IMR-90 (cell line): ENCODE measurements at regions not wholly inside any gene's neighbourhood (a gene's known extent, or its start where the extent isn't known, plus 50 kb on each side); places are given as distances from the start of the nearest gene placed in this dataset.

Experiments
- ATAC-seq: fragments of 200-7000 bp; cut with Tn5 transposase; 2 replicates; pipeline ENCODE4 v1.9.1; 2020; ENCODE audit warnings: low read depth, mild to moderate bottlenecking, moderate library complexity
- BruUV-seq: library from RNA; stranded (reverse); fragments of 400-500 nt; replicated peaks from 2 replicates; lab custom pipeline; 2021; lab: Mats Ljungman, UMichigan
- CTCF ChIA-PET: fragments of 300-600 bp; formaldehyde crosslinking; extraction: SDS; loops from one replicate; lab custom pipeline; 2021; ENCODE audit warnings: antibody characterized with exemption; lab: Yijun Ruan, JAX
- POLR2A ChIA-PET: fragments of 300-600 bp; sonication (Branson Sonifier 250); formaldehyde crosslinking; loops from one replicate; lab custom pipeline; 2022; ENCODE audit warnings: antibody characterized with exemption; ENCODE audit not compliant: unreplicated experiment; lab: Charles Lee
- DNase-seq: peaks from one replicate; pipeline ENCODE4 v3.0.0; 2013
- H2AFZ ChIP-seq: replicated peaks from 2 replicates; pipeline ENCODE3; 2013; ENCODE audit warnings: low read length, mild to moderate bottlenecking; ENCODE audit not compliant: poor library complexity
- H2AK5ac ChIP-seq: 2 replicates; pipeline ENCODE4 v1.6.1; 2013; ENCODE audit warnings: low read depth, low read length, inconsistent platforms
- H2AK9ac ChIP-seq: replicated peaks from 2 replicates; pipeline ENCODE3; 2013; ENCODE audit warnings: mild to moderate bottlenecking, low read depth, low read length, moderate library complexity; ENCODE audit not compliant: poor library complexity
- H2BK120ac ChIP-seq: 2 replicates; pipeline ENCODE4 v1.6.1; 2013; ENCODE audit warnings: low read depth, low read length, inconsistent platforms
- H2BK15ac ChIP-seq: 3 replicates; pipeline ENCODE4 v1.6.1; 2013; ENCODE audit warnings: low read depth, low read length, inconsistent platforms
- H2BK20ac ChIP-seq: 2 replicates; pipeline ENCODE4 v1.6.1; 2013; ENCODE audit warnings: low read depth, mild to moderate bottlenecking, inconsistent platforms, low read length, moderate library complexity
- H2BK5ac ChIP-seq: 2 replicates; pipeline ENCODE4 v1.6.1; 2013; ENCODE audit warnings: mild to moderate bottlenecking, low read depth, low read length, inconsistent platforms; ENCODE audit not compliant: poor library complexity, severe bottlenecking
- H3K14ac ChIP-seq: replicated peaks from 2 replicates; pipeline ENCODE4 v1.6.1; 2013; ENCODE audit warnings: low read depth, low read length, inconsistent platforms
- H3K18ac ChIP-seq: 2 replicates; pipeline ENCODE4 v1.6.1; 2013; ENCODE audit warnings: low read depth, low read length, control low read depth
- H3K23ac ChIP-seq: 2 replicates; pipeline ENCODE4 v1.6.1; 2013; ENCODE audit warnings: low read depth, low read length, inconsistent platforms
- H3K27ac ChIP-seq: 2 replicates; pipeline ENCODE4 v1.5.1; 2013; ENCODE audit warnings: mild to moderate bottlenecking, control low read depth, low read length; ENCODE audit not compliant: insufficient read depth
- H3K27me3 ChIP-seq: 2 replicates; pipeline ENCODE4 v1.6.1; 2013; ENCODE audit warnings: low read length; ENCODE audit not compliant: control insufficient read depth, insufficient read depth
- H3K36me3 ChIP-seq: 2 replicates; pipeline ENCODE4 v1.6.1; 2013; ENCODE audit warnings: low read length, mixed read lengths; ENCODE audit not compliant: control insufficient read depth, insufficient read depth
- H3K4ac ChIP-seq: 2 replicates; pipeline ENCODE4 v1.6.1; 2013; ENCODE audit warnings: low read depth, low read length, inconsistent platforms
- H3K4me1 ChIP-seq: 2 replicates; pipeline ENCODE4 v1.6.1; 2013; ENCODE audit warnings: low read length, mixed read lengths; ENCODE audit not compliant: control insufficient read depth, insufficient read depth
- H3K4me2 ChIP-seq: 2 replicates; pipeline ENCODE4 v1.6.1; 2013; ENCODE audit warnings: low read depth, mild to moderate bottlenecking, control low read depth, low read length, moderate library complexity
- H3K4me3 ChIP-seq: 2 replicates; pipeline ENCODE4 v1.5.1; 2013; ENCODE audit warnings: low read depth, mild to moderate bottlenecking, control low read depth, low read length, moderate library complexity; ENCODE audit not compliant: insufficient read depth
- H3K56ac ChIP-seq: 2 replicates; pipeline ENCODE4 v1.6.1; 2013; ENCODE audit warnings: low read length, inconsistent platforms; ENCODE audit not compliant: insufficient read depth; ENCODE audit errors: extremely low read depth
- H3K79me1 ChIP-seq, 2 experiments: 2 replicates each; pipeline ENCODE4 v1.6.1; 2013; ENCODE audit warnings: low read length in 2 of 2, inconsistent platforms in 1 of 2, low read depth in 1 of 2
- H3K9ac ChIP-seq: 2 replicates; pipeline ENCODE4 v1.6.1; 2013; ENCODE audit warnings: low read depth, low read length, control low read depth
- H3K9me1 ChIP-seq: 2 replicates; pipeline ENCODE4 v1.6.1; 2013; ENCODE audit warnings: low read length, inconsistent platforms; ENCODE audit not compliant: insufficient read depth
- H3K9me3 ChIP-seq: 2 replicates; pipeline ENCODE4 v1.6.1; 2013; ENCODE audit warnings: low read length; ENCODE audit not compliant: control insufficient read depth, insufficient read depth
- H4K20me1 ChIP-seq: 2 replicates; pipeline ENCODE4 v1.6.1; 2013; ENCODE audit warnings: low read length, inconsistent platforms; ENCODE audit not compliant: insufficient read depth
- H4K5ac ChIP-seq: 2 replicates; pipeline ENCODE4 v1.6.1; 2013; ENCODE audit warnings: mild to moderate bottlenecking, low read depth, low read length, control low read depth
- H4K8ac ChIP-seq, 2 experiments: 2 replicates each; pipeline ENCODE4 v1.6.1; 2013; ENCODE audit warnings: low read depth in 2 of 2, low read length in 2 of 2, control low read depth in 1 of 2, inconsistent platforms in 1 of 2
- H4K91ac ChIP-seq: 2 replicates; pipeline ENCODE4 v1.6.1; 2013; ENCODE audit warnings: low read depth, low read length, inconsistent platforms; ENCODE audit not compliant: insufficient read depth
- BHLHE40 ChIP-seq: fragments of 150-350 bp; IDR thresholded peaks from 2 replicates; pipeline ENCODE4 v1.6.1; 2016; ENCODE audit warnings: mild to moderate bottlenecking, low read depth, low read length
- CEBPB ChIP-seq: IDR thresholded peaks from 2 replicates; pipeline ENCODE4 v1.6.1; 2012; ENCODE audit warnings: low read depth, low read length, improper control_type of control experiment
- MXI1 ChIP-seq: IDR thresholded peaks from 2 replicates; pipeline ENCODE4 v1.6.1; 2012; ENCODE audit warnings: low read depth, mild to moderate bottlenecking, low read length, moderate library complexity, borderline replicate concordance
- WGBS, 2 experiments: methylation state at CpG; one replicate each; pipeline versions ENCODE4 v1.1.5 to v1.1.7; 2013; ENCODE audit warnings: missing lambda C conversion rate in 2 of 2; ENCODE audit not compliant: insufficient read length in 1 of 2; ENCODE audit errors: extremely low coverage in 2 of 2; 5-methylcytosine and 5-hydroxymethylcytosine counted together
- dilution Hi-C: fragments of 300-500 bp; cut with HindIII; formaldehyde crosslinking; loops from one replicate; pipeline ENCODE4 v1.14.3; 2018; ENCODE audit warnings: low sequenced_read_pairs; ENCODE audit not compliant: unreplicated experiment
- in situ Hi-C: fragments of 300-500 bp; cut with MboI; formaldehyde crosslinking; loops from 3 replicates; pipeline ENCODE4 v1.14.3; 2019; ENCODE audit warnings: low sequenced_read_pairs, inconsistent platforms, mixed read lengths
- intact Hi-C: fragments of 100-400 bp; cut with micrococcal nuclease; formaldehyde crosslinking; loops from 2 replicates; pipeline ENCODE4 v1.10.0; 2022

DNA sequence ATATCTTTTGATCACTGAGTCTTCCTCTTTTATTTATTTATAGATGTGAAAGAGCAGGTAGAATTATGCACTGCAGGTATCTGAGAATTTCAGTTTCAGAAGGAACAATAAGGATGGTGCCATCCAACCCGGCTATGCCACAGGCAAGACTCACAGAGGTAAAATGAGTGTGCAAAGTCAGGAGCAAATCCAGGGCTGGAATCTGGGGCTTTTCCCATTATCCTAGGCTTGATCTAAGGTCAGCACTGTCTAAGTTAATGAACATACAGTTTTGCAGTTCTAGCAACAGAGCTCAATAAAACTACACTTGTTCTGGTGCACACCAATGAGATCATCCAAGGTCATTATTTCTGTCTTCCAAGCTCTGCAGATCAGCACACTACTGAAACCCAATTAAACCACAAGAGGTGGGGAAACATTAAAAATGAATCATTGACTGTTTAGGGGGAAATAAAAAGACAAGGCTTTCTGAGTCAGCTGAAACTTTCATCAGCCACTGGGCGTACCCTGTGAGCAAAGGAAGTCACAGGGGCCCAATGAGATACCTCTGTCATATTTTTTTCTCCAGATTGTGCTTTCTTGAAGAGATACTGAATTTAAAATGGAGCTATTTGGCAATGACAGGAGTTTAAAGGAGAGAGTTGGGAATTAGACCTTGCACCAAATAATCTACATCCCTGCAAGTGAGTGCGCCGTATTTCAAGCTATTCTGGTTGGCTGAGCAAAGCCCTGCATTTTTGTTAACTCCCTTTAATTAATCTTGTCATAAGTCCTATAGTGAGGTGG is 662.2 kb upstream of the ZNF608 start:
- no CpG with 5 or more reads among the region's 4 CpGs for WGBS, 2 experiments
- intact Hi-C loops, result loop anchor here (2.0 to 10.0 kb wide), 2 partner anchors 660 to 1734 kb away; no protein-coding TSS in a partner anchor
- BruUV-seq, result no TSS peak

More for the DNA sequence above, 662.2 kb upstream of the ZNF608 start:
- Histone ChIP-seq H3K23ac (no peak overlapping the region), H4K91ac (no peak overlapping the region), H2AFZ (no peak overlapping the region), H2AK9ac (no peak overlapping the region), H2BK15ac (no peak overlapping the region), H4K20me1 (no peaks in the 10 kb centered on the region), H2BK5ac (no peak overlapping the region), H3K9me3 (peaks cover 2% of the 10 kb centered on the region), H3K79me1 (no peaks in the 10 kb centered on the region), H3K4me2 (peak overlapping the region; percentile 16; the same call in 1 of the 2 replicates), H4K5ac (no peak overlapping the region), H2BK120ac (peak overlapping the region; percentile 3; the same call in 1 of the 2 replicates), H3K18ac (no peak overlapping the region), H3K27ac (no peak overlapping the region), H3K56ac (no peak overlapping the region), H4K8ac (0 out of 4 replicates have a peak overlapping the region, but pooled peaks of 1 of the 2 experiments have one; percentile 1), H3K9me1 (0 out of 2 replicates have a peak, but pooled peaks cover 5% of the 10 kb centered on the region), H3K4ac (peak overlapping the region; percentile 0; the same call in 1 of the 2 replicates), H3K9ac (no peak overlapping the region), H2BK20ac (peak overlapping the region; percentile 2; the same call in 1 of the 2 replicates), H3K4me1 (peaks cover 20% of the 10 kb centered on the region), H2AK5ac (no peak overlapping the region), H3K36me3 (no peaks in the 10 kb centered on the region), H3K27me3 (no peaks in the 10 kb centered on the region), H3K4me3 (no peak overlapping the region), H3K14ac (peak overlapping the region; percentile 57; the same call in 1 of the 2 replicates)
- POLR2A ChIA-PET, result interaction anchor here (0.6 kb wide), 2 partner anchors 76 to 472 kb away, joined by 3 read pairs; no protein-coding TSS in a partner anchor
- in situ Hi-C loops, result no loop called here
- DNase-seq (peak; percentile 88), ATAC-seq (peak; percentile 50)
- CTCF ChIA-PET, result interaction anchor here (1.7 kb wide), 1 partner anchor 10 kb away, joined by 5 read pairs; no protein-coding TSS in a partner anchor
- dilution Hi-C loops, result no loop called here
- TF ChIP-seq BHLHE40 (0 out of 2 replicates have a peak, but pooled peaks have one; percentile 22), MXI1 (no peak), CEBPB (peak; percentile 75)
